ENCODE measurements at regions not wholly inside any gene's neighbourhood (a gene's known extent, or its start where the extent isn't known, plus 50 kb on each side); places are given as distances from the start of the nearest gene placed in this dataset.

GRCh38 chrX:130984782-130985181, 73.4 kb upstream of the ARHGAP36 start:
- H3K4me3 Mint-ChIP-seq: no peak overlapping the region
- Histone ChIP-seq H3K18ac (ENCODE audit: insufficient read length, low read depth, low read length) (no peak overlapping the region), H2BK5ac (ENCODE audit: insufficient read length, low read length) (no peak overlapping the region), H4K20me1 (ENCODE audit: control insufficient read depth, insufficient read depth, insufficient read length) (no peaks in the 10 kb centered on the region), H3K23me2 (ENCODE audit: insufficient read length, low read depth, low read length, poor library complexity, severe bottlenecking) (no peaks in the 10 kb centered on the region), H2AK5ac (ENCODE audit: insufficient read length, low read length) (no peak overlapping the region), H3K4ac (ENCODE audit: low read depth, low read length) (no peak overlapping the region), H3K27me3 (ENCODE audit: insufficient read depth, low read length) (no peaks in the 10 kb centered on the region), H3K9ac (ENCODE audit: extremely low read depth, insufficient read length, low read length) (no peak overlapping the region), H2BK12ac (ENCODE audit: insufficient read length, low read depth, low read length) (no peak overlapping the region), H3K4me1 (ENCODE audit: insufficient read depth, low read length) (peaks cover 2% of the 10 kb centered on the region; the same call in 1 of the 2 replicates), H3K9me3 (ENCODE audit: control insufficient read depth, low read depth, low read length) (no peaks in the 10 kb centered on the region), H3K14ac (ENCODE audit: insufficient read depth, low read length) (no peak overlapping the region), H4K8ac (replicated peaks; ENCODE audit: insufficient read length, low read depth, low read length) (no peak overlapping the region), H2BK15ac (ENCODE audit: low read depth, low read length) (no peak overlapping the region), H2BK20ac (ENCODE audit: low read depth, low read length, poor library complexity, severe bottlenecking) (no peak overlapping the region), H3K79me1 (ENCODE audit: insufficient read depth, low read depth, low read length, poor library complexity, severe bottlenecking) (no peaks in the 10 kb centered on the region), H4K5ac (ENCODE audit: insufficient read length, low read depth, low read length) (no peak overlapping the region), H3K4me2 (ENCODE audit: insufficient read depth, insufficient read length, low read length) (no peak overlapping the region), H2BK120ac (ENCODE audit: low read depth, low read length, poor library complexity, severe bottlenecking) (no peak overlapping the region), H2AFZ (ENCODE audit: low read length) (no peak overlapping the region), H3K79me2 (ENCODE audit: insufficient read depth, low read length) (no peaks in the 10 kb centered on the region), H3T11ph (ENCODE audit: low read length) (no peak overlapping the region), H3K23ac (ENCODE audit: insufficient read length, low read depth, low read length) (no peak overlapping the region), H3K27ac (ENCODE audit: insufficient read length, low read depth, low read length) (no peak overlapping the region), H3K56ac (ENCODE audit: insufficient read length, low read depth, low read length) (no peak overlapping the region), H4K91ac (ENCODE audit: insufficient read length, low read depth, low read length) (no peak overlapping the region)
- no peak for DNase-seq
- H3K9me3 Mint-ChIP-seq: no peaks in the 10 kb centered on the region
- peaks cover 11 to 13% of the 10 kb centered on the region in 2 experiments for H3K4me1 Mint-ChIP-seq
- no CpG with 5 or more reads among the region's 4 CpGs for WGBS (ENCODE audit: extremely low coverage, insufficient read length, low lambda C conversion rate)
- no peaks in the 10 kb centered on the region for H3K36me3 Mint-ChIP-seq (ENCODE audit: insufficient read depth in 1 of 3, low read depth in 3 of 3)
- H3K27ac Mint-ChIP-seq: no peak overlapping the region
- H3K27me3 Mint-ChIP-seq (ENCODE audit: low read depth): no peaks in the 10 kb centered on the region
- no peak for TF ChIP-seq CTCF (conservative IDR thresholded peaks at IDR 0.05)

Measured in H9 (cell line).